ACC112 (cell line): ENCODE measurements at regions not wholly inside any gene's neighbourhood (a gene's known extent, or its start where the extent isn't known, plus 50 kb on each side); places are given as distances from the start of the nearest gene placed in this dataset.

ENCODE experiments used
- H2AFZ ChIP-seq: fragments of 200-600 bp; sonication (generic); one replicate; pipeline ENCODE4 v1.6.0; 2017; ENCODE audit warnings: antibody characterized with exemption, low read length; ENCODE audit not compliant: unreplicated experiment
- H3K27ac ChIP-seq: fragments of 200-600 bp; sonication (generic); 2 replicates; pipeline ENCODE4 v1.5.1; 2014; ENCODE audit warnings: low read depth, mild to moderate bottlenecking, antibody characterized with exemption, low read length, moderate library complexity
- H3K27me3 ChIP-seq: fragments of 200-600 bp; sonication (generic); 2 replicates; pipeline ENCODE4 v1.6.1; 2014; ENCODE audit warnings: mild to moderate bottlenecking, antibody characterized with exemption, low read length, moderate library complexity, mixed read lengths; ENCODE audit not compliant: insufficient read depth
- H3K36me3 ChIP-seq: fragments of 200-600 bp; sonication (generic); 2 replicates; pipeline ENCODE4 v1.6.1; 2016; ENCODE audit warnings: mild to moderate bottlenecking, antibody characterized with exemption, low read length, moderate library complexity, mixed read lengths; ENCODE audit not compliant: insufficient read depth
- H3K4me1 ChIP-seq: fragments of 200-600 bp; sonication (generic); one replicate; pipeline ENCODE4 v1.6.1; 2016; ENCODE audit warnings: low read length, mixed read lengths; ENCODE audit not compliant: insufficient read depth, unreplicated experiment, control insufficient read depth
- H3K4me3 ChIP-seq: fragments of 200-600 bp; sonication (generic); 2 replicates; pipeline ENCODE4 v1.5.1; 2014; ENCODE audit warnings: mild to moderate bottlenecking, low read depth, low read length
- H3K79me2 ChIP-seq: fragments of 200-600 bp; sonication (generic); one replicate; pipeline ENCODE4 v1.6.0; 2016; ENCODE audit warnings: low read length; ENCODE audit not compliant: control insufficient read depth, unreplicated experiment, insufficient read depth

DNA sequence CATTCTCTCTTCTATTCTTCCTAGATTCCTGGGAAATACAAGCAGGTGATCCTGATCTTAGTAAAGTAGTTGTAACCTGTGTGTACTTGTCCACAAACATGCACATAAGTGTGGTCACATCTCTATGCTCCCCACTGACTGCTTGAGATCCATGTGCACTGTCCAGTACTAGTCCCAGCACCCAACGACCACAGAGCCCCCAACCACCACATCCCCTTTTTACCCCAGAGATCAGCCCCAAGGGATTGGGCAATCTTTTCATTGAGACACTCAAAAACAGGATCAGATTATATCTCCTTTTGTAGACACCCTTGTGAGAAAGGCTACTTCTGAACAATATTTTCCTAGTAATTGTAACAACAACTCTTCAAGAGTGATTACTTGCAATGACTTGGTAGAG is 240.6 kb downstream of the ACTL7B start:
- Histone ChIP-seq H3K79me2 (no peaks in the 10 kb centered on the region), H2AFZ (no peak overlapping the region), H3K4me3 (no peak overlapping the region), H3K36me3 (no peaks in the 10 kb centered on the region), H3K27me3 (no peaks in the 10 kb centered on the region), H3K4me1 (peaks cover under 1% of the 10 kb centered on the region), H3K27ac (no peak overlapping the region)

DNA sequence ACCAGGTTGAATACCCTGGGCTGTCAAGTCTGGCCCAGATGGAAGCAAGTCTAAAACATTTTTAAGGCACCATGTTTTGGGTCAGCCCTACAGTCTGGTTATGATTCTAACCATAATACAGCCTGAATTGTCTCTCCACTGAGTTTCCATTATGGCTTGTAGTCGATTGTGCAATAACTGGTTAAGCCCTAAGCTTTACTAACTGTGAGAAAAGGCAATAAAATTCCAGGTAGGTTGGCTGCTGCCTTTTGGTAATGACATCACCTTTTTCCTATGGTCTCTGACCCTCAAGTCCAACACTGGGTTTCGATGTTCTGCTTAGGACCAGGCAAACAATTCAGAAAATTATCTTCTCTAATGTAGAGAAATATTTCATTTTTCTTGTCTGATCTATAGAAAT is 243.3 kb downstream of the ACTL7B start:
- peaks cover 11% of the 10 kb centered on the region for H3K4me1 ChIP-seq
- H3K27me3 ChIP-seq: no peaks in the 10 kb centered on the region
- no peak overlapping the region for H3K27ac ChIP-seq
- no peak overlapping the region for H3K4me3 ChIP-seq
- no peaks in the 10 kb centered on the region for H3K36me3 ChIP-seq
- no peaks in the 10 kb centered on the region for H3K79me2 ChIP-seq
- H2AFZ ChIP-seq: no peak overlapping the region

DNA sequence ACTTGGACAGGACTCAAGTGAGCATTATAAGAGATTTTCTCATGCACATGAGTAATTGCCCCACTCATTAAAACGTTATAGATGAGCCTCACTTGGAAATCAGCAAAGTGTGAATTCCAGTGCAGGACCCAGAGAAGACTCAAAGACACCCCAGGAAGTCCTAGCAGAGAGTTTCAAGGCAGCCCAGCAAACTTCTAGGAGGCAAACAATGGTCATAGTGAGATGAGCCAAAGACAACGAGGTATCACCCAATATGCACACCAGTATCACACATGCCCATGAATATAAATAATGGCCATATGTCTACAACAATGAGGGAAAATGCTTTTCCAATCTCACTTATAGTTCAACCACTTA is 245.9 kb downstream of the ACTL7B start:
- H3K36me3 ChIP-seq: no peaks in the 10 kb centered on the region
- no peak overlapping the region for H2AFZ ChIP-seq
- no peaks in the 10 kb centered on the region for H3K79me2 ChIP-seq
- peaks cover 11% of the 10 kb centered on the region for H3K4me1 ChIP-seq
- H3K4me3 ChIP-seq: no peak overlapping the region
- H3K27me3 ChIP-seq: no peaks in the 10 kb centered on the region
- no peak overlapping the region for H3K27ac ChIP-seq

GRCh38 chr9:108609227-108609896 is 246.4 kb downstream of the ACTL7B start:
- Histone ChIP-seq H2AFZ (no peak overlapping the region), H3K4me3 (no peak overlapping the region), H3K27ac (peak overlapping the region; percentile 27)

GRCh38 chr9:108607607-108608006 is 248.2 kb downstream of the ACTL7B start:
- no peak overlapping the region for H3K4me3 ChIP-seq
- H3K27me3 ChIP-seq: no peaks in the 10 kb centered on the region
- peaks cover 11% of the 10 kb centered on the region for H3K4me1 ChIP-seq
- no peak overlapping the region for H3K27ac ChIP-seq
- H3K79me2 ChIP-seq: no peaks in the 10 kb centered on the region
- no peak overlapping the region for H2AFZ ChIP-seq
- H3K36me3 ChIP-seq: no peaks in the 10 kb centered on the region

More at GRCh38 chr9:108609227-108609896, 246.4 kb downstream of the ACTL7B start:
- Histone ChIP-seq H3K36me3 (no peaks in the 10 kb centered on the region), H3K4me1 (peaks cover 11% of the 10 kb centered on the region), H3K27me3 (no peaks in the 10 kb centered on the region), H3K79me2 (no peaks in the 10 kb centered on the region)

GRCh38 chr9:108606401-108606800 is 249.4 kb downstream of the ACTL7B start:
- no peak overlapping the region for H3K27ac ChIP-seq
- H2AFZ ChIP-seq: no peak overlapping the region
- peaks cover 11% of the 10 kb centered on the region for H3K4me1 ChIP-seq
- no peaks in the 10 kb centered on the region for H3K36me3 ChIP-seq
- H3K27me3 ChIP-seq: no peaks in the 10 kb centered on the region
- H3K79me2 ChIP-seq: no peaks in the 10 kb centered on the region
- no peak overlapping the region for H3K4me3 ChIP-seq

DNA sequence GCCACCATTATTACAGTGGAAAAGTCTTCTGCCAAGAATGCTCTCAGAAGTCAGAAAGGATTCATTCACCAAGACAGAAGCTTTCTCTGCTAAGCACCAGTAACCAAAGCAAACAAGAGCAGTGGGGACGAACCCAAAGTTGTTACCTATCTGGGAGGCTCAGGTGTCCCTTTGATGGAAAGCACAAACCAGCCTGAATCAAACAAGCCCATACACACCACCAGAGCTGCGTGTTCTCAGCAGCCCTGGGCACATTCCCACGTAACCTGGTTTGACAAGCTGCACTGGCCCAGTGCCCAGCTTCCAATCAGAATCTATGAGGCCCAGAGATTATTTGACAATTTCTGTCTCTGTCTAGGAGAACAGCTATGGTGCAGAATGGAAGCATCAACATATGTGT is 252.6 kb downstream of the ACTL7B start:
- Histone ChIP-seq H3K36me3 (no peaks in the 10 kb centered on the region), H2AFZ (no peak overlapping the region), H3K4me3 (no peak overlapping the region), H3K27ac (no peak overlapping the region), H3K4me1 (no peaks in the 10 kb centered on the region), H3K27me3 (no peaks in the 10 kb centered on the region), H3K79me2 (no peaks in the 10 kb centered on the region)

- Histone ChIP-seq H3K27ac (no peak overlapping the region), H2AFZ (no peak overlapping the region), H3K36me3 (no peaks in the 10 kb centered on the region), H3K27me3 (peaks cover under 1% of the 10 kb centered on the region; the same call in 1 of the 2 replicates), H3K79me2 (no peaks in the 10 kb centered on the region), H3K4me1 (no peaks in the 10 kb centered on the region), H3K4me3 (no peak overlapping the region)
Observed at GRCh38 chr9:108600896-108601295, 254.9 kb downstream of the ACTL7B start.

- Histone ChIP-seq H3K36me3 (no peaks in the 10 kb centered on the region), H3K4me1 (no peaks in the 10 kb centered on the region), H3K27ac (no peak overlapping the region), H3K4me3 (no peak overlapping the region), H3K27me3 (peaks cover 5% of the 10 kb centered on the region; the same call in 1 of the 2 replicates), H2AFZ (no peak overlapping the region), H3K79me2 (no peaks in the 10 kb centered on the region)
Observed at GRCh38 chr9:108599571-108599970, 256.2 kb downstream of the ACTL7B start.

GRCh38 chr9:108591121-108591520 is 264.7 kb downstream of the ACTL7B start:
- Histone ChIP-seq H3K27me3 (peaks cover 23% of the 10 kb centered on the region; the same call in 1 of the 2 replicates), H3K79me2 (no peaks in the 10 kb centered on the region), H3K27ac (no peak overlapping the region), H3K36me3 (no peaks in the 10 kb centered on the region), H2AFZ (no peak overlapping the region), H3K4me3 (no peak overlapping the region), H3K4me1 (peaks cover 2% of the 10 kb centered on the region)

DNA sequence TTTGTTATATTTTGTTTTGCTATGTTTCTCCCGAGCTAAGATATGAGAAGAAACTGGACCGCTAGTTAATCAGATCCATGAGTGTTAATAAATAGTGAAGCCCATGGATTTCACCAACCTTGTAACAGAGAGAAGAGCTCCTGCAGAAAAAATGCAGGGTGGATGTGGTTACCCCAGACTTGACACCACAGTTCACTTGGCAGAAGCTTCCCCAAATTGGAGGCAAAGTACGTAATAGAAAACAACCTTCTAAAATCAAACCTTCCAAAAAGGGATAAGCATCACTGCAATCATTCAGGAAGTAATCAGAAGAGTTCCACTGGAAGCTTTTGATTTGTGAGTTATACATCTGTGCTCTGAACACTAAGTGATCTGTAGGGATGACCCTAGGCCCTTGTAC is 267.5 kb downstream of the ACTL7B start:
- H3K27ac ChIP-seq: no peak overlapping the region
- H3K79me2 ChIP-seq: no peaks in the 10 kb centered on the region
- no peak overlapping the region for H2AFZ ChIP-seq

More for the DNA sequence above, 267.5 kb downstream of the ACTL7B start:
- Histone ChIP-seq H3K36me3 (no peaks in the 10 kb centered on the region), H3K27me3 (peaks cover 18% of the 10 kb centered on the region), H3K4me3 (no peak overlapping the region), H3K4me1 (peaks cover 6% of the 10 kb centered on the region)
